Left forelimb (tissue), 1 donor: ENCODE measurements at regions not wholly inside any gene's neighbourhood (a gene's known extent, or its start where the extent isn't known, plus 50 kb on each side); places are given as distances from the start of the nearest gene placed in this dataset.

Experiments
- DNase-seq: peaks from one replicate; pipeline ENCODE4 v3.0.0-alpha.2; 2018; ENCODE audit warnings: low spot score

DNA sequence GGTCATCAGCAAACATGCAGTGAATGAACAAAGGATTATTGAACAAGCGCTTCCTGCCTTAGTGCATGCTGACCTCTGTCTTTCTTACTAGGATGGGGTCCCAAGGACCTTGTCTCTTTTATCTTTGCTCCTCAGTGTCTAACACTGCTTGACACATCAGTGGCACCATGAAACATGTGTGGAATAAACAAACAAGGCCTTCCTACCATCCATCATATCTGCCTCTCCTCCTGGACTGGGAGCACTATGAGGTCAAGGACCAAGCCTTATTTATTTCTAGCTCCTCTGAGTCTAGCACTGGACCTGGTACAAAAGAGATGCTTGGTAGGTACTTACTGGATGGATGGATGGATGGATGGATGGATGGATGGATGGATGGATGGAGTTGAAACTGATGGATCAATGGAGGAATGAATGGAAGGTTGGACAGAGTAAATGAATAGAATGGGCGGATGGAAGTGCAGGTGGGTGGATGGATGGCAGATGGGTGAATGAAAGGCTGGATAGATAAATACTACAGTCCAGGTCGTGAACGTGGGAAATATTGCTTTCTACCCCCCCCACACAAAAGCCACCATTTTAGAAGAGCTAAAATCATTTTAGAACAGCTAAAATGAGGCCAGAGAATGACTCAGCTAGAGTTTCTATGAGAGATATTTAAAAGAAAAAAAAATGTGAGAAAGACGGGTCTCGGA is 104.1 kb upstream of the PTPN1 start:
- no peak for DNase-seq

- DNase-seq = no peak
Measured at GRCh38 chr20:50406610-50407136, 103.5 kb upstream of the PTPN1 start.

DNA sequence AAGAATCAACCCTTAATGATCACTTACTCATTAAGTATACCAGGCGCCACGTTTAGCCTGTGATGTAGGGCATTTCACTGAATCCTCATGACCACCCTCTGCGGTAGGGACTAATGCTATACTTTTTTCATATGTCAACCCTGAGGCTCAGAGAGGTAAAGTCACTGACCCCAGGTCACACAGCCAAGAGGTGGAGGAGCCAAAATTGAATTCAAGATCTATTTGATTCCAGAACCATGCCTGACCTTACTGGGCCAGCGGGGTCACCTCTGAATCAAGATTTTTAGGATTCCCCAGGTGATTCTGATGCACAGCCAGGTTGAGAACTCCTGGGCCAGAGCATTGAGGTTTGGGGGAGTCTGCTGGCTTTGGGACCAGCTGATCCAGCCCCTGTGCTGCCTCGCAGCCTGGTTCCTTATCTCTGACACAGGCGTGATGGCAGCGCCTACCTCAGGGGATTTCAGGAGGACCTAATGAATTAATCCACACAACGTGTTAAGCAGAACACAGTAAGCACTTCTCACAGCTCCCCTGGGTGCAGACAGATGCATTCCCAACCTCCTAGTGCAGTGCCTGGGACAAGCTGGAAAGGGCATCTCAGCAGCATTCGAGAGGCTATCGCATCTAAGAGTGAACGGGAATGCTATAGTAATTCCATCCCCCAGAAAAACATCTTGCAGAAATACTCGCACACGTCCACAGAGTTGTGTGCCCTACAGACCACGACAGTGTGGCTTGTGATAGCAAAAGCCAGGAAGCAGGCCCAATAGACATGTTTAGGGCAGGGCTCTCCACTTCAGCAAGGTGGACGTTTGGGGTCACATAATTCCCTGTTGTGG is 101.4 kb upstream of the PTPN1 start:
- DNase-seq = no peak

DNA sequence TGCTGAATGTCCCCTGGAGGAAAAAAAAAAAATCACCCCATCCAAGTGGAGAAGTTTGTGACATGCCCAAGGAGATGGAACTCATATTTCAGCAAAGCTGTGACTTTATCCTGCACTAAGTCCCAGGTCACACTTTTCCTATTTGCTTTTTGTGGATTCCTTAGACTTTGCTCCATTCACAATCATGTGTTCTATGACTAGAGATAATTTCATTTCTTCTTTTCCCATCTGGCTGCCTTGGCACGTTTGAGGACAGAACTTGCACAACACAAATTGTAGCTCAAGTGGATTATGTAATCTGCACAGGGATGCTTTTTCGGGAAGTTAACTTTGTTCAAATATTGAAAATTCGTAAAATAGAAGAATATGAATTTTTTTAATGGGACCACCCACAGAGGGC is 100.7 kb upstream of the PTPN1 start:
- no peak for DNase-seq

DNA sequence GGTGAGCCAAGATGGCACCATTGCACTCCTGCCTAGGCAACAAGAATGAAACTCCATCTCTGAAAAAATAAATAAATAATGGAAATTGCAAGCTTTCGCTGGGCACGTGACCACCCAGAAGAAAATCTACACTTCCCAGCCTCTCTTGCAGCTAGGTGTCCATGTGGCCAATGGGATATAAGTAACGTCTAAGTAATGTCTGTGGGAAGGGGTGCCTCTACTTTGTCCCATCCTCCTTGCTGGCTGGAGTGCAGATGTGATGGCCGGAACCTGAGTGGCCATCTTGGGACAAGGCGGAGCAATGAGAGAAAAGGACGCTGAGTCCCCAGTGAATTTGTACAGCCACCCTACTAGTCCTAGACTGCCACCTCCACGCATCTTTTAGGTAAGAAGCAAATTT is 99.8 kb upstream of the PTPN1 start:
- no peak for DNase-seq

- DNase-seq = no peak
Measured at GRCh38 chr20:50412069-50412468, 98.1 kb upstream of the PTPN1 start.

- DNase-seq = no peak
Measured at GRCh38 chr20:50412499-50412898, 97.7 kb upstream of the PTPN1 start.

DNA sequence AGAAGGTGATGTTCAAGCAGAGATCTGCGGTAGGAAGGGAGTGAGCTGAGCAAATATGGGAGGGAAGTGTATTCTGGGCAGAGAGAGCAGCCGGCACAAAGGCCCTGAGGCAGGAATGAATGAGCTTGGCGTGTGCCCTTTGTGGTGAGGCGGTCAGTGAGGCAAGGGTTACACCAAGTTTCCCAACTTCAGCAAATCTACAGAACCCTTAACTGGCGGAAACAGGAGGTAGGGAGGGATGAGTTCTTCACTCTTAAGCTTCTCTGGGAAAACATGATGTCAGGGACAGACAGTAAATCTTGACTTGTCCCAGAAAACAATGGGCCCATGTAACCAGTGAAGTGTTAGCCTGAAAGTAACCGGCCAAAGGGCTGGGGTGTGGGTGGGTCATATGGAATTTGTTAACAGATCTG is 97.1 kb upstream of the PTPN1 start:
- DNase-seq = no peak

DNA sequence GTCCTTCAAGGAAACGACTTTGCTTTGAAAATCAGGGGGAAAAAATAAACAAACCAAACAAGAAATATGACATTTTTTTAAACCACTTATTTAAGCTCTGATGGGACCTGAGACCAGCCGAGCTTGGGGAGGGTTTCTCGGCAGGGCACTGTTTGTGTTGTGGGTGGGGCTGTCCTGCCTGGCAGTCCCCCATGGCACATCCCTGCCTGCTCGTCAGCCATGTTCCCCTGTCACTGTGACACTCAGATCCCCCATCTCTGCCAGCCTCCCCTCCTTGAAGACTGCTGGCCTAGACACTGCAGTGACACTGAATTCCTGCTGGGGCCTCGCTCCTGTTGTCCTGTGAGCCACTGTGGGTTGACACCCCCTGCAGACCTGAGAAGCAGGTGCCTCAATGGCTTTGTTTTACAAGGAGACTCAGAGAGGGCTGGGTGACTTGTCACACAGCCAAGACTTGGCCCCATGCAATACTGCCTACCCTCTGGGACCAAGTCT is 95.1 kb upstream of the PTPN1 start:
- no peak for DNase-seq

DNA sequence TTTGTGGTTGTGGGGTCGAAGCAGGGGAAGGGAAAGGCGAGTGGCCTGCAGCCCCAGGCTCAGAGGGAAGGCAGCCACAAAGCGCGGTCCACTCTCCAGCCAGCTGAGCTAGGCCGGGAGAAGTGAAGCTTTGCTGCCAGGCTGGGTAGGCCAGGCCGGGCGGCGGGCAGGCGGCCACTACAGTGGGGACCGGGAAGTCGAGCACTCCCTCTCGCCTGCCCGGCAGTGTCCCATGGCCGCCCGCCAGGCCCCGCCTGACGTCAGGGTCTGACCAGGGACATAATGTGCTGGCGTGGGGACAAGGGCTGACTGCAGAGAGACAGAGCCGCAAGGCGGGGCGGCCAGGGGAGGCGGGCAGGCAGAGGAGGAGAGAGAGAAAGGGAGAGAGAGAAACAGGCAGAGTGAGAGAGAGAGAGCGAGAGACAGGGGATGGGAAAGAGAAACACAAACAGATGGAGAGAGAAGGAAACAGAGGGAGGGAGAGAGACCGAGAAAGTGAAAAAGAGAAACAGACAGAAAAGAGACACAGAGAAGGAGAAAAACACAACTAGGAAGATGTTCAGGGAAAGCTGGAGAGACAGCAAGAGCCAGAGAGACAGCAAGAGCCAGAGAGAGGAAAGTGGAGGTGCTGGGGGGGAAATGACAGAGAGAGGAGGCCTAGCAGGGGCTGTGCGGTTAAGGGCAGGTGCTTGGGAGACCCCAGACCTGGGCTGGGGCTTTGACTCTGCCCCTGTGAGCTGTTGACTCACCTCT is 94.5 kb upstream of the PTPN1 start:
- peak; percentile 96 for DNase-seq

DNA sequence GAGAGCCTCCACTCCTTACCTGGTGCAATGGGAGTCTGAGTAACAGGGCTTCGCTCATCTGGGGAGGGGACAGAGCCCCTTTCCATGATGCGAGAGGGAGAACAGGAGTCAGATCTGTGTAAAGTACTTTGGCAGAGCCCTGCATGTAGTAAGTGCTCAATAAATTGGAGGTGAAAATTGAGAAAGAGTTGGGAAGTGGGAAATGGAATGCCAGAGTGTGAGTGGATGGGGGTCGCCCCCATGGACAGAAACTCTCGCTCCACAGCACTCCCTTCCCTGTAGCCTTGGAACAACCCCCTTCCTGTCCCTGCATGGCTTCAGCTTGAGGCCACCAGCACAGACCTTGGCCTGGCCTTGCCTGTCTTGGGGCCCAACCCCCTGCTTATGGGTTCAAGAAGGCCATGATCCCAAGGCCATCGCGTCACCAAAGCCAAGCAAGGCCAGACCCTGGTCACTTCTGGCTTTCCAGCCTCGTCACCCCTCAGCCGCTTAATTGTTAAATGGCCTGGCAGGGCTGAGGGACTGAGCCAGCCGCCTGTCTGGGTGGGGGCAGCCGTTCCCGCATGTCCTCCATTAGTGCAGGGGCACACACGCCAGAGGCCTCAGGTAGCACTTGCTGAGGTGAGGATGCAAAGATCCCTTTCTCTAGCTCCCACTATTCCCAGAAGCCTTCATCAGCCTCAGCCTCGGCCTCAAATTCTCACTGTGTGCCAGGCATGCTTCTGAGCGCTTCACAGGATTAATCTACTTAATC is 93.7 kb upstream of the PTPN1 start:
- no peak for DNase-seq

- DNase-seq = no peak
Measured at GRCh38 chr20:50417023-50417329, 93.2 kb upstream of the PTPN1 start.

GRCh38 chr20:50417484-50418235 is 92.5 kb upstream of the PTPN1 start:
- no peak for DNase-seq

- DNase-seq = no peak
Measured at GRCh38 chr20:50418890-50419642, 91.1 kb upstream of the PTPN1 start.

DNA sequence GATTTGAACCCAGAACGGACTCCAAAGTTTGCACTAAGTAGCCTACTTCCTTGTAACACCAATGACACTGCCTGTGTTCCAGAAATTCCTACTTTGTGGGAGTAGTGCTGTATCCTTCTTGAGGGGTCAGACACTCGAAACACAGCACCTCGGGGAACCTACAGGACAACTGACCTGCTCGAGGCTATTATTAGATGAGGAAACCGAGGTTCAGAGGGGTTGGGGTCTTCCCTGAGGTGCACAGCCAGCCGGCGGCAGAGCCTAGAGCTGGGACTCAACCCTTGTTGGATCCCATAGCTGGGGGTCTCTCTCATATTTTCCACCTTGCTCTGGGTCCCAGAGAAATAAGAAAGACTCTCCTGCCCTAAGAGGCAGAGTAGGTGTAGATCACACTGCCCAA is 89.8 kb upstream of the PTPN1 start:
- DNase-seq = no peak

DNA sequence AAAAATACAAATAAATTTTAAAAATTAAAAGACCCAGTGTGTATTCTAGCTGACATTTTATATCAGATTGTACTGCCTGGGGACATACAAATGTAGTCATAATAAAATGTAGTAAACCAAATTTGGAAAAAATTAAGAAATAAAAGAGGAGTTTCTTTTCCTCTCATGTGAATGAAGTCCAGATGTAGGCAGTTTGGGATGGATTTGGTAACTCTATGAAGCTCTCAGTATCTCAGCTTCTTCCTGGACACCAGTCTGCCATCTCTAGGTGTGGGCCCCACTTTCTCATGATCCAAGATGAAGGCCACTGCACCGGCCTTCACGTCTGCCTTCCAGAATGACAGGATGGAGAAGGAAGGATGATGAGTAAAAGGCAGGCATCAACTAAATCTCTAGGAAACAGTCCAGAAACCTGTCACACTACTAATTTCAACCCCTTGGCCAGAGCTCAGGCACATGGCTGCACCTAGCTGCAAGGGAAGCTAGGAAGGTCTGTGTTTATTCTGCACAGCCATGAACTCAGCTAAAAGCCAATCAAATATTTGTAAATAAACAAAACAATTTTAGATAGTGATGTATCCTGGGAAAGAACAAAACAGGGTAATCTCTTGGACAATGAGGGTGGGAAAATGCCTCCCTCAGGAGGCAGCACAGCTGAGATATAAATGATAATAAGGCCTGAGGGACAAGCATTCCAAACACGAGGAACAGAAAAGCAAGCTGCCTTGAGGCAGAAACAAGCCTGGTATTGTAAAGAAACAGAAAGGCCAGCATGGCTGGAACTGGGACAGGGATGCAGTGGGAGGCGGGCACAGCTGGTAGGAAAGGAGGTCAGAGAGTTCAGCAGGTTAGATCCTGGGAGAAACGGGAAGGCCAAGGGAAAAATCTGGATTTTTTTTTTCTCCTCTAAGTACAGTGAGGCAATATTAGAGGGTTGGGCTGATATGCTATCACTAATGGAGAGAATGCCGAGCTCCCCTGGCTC is 88.5 kb upstream of the PTPN1 start:
- DNase-seq = no peak

DNA sequence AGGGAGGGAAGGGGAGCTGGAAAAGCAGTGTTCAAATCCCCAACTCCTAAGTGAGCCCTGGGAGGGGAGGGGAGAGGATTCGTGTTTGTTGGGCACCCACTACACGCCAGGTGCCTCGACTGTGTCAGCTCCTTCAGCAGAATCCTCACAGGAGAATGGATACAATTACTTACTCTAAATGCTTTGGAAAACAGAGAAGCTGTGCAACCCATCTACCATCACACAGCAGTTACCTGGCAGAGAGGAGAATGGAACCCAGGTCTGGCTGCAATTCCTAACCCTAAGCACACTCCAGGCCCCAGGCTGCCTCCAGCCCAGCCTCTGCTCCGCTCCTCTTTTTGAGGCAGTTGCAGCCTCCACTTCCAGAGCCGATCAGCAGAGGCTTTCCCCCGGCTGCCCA is 86.4 kb upstream of the PTPN1 start:
- DNase-seq = no peak

GRCh38 chr20:50425076-50425475 is 85.1 kb upstream of the PTPN1 start:
- DNase-seq = no peak
